SK-N-SH (cell line): ENCODE measurements at regions not wholly inside any gene's neighbourhood (a gene's known extent, or its start where the extent isn't known, plus 50 kb on each side); places are given as distances from the start of the nearest gene placed in this dataset.

Experiments
- CTCF ChIA-PET: fragments of 300-600, 350-600 bp; formaldehyde crosslinking; extraction: SDS; loops from one replicate; lab custom pipeline; 2021; lab: Yijun Ruan, JAX
- POLR2A ChIA-PET: fragments of 350-600 bp; sonication (Branson Sonifier 250); formaldehyde crosslinking; extraction: SDS; loops from one replicate; lab custom pipeline; 2020; ENCODE audit warnings: antibody characterized with exemption, inconsistent platforms; lab: Yijun Ruan, JAX
- DNase-seq: peaks from one replicate; pipeline ENCODE4 v3.0.0; 2012
- H2AFZ ChIP-seq: fragments of 200-600 bp; sonication (generic); 2 replicates; pipeline ENCODE4 v1.8.1; 2016; ENCODE audit warnings: antibody characterized with exemption, mild to moderate bottlenecking, low read depth
- H3F3A ChIP-seq: fragments of 200-600 bp; sonication (generic); replicated peaks from 2 replicates; pipeline ENCODE3; 2016; ENCODE audit warnings: antibody characterized with exemption, mild to moderate bottlenecking; ENCODE audit not compliant: insufficient read depth
- H3K27ac ChIP-seq, 2 experiments: fragments of 200-500 bp in 1 of 2; fragments of 200-600 bp in 1 of 2; sonication (Bioruptor generic) in 1 of 2; sonication (generic), shearing (Covaris generic) in 1 of 2; 2 replicates each; pipeline versions ENCODE4 v1.5.1 to v1.6.1; 2014 to 2016; ENCODE audit warnings: low read depth in 2 of 2, inconsistent platforms in 1 of 2, low read length in 1 of 2, mild to moderate bottlenecking in 1 of 2, mixed read lengths in 1 of 2
- H3K27me3 ChIP-seq: fragments of 200-600 bp; sonication (generic), shearing (Covaris generic); 2 replicates; pipeline ENCODE4 v1.6.1; 2016; ENCODE audit warnings: mixed run types; ENCODE audit not compliant: insufficient read depth
- H3K36me3 ChIP-seq, 2 experiments: fragments of 200-500 bp in 1 of 2; fragments of 200-600 bp in 1 of 2; sonication (Bioruptor generic) in 1 of 2; sonication (generic) in 1 of 2; replicated peaks in 1 of 2; 2 replicates each; pipeline versions ENCODE3 to v1.5.1; 2014 to 2016; ENCODE audit warnings: low read length in 1 of 2, mild to moderate bottlenecking in 1 of 2; ENCODE audit not compliant: insufficient read depth in 2 of 2, control insufficient read depth in 1 of 2
- H3K4me1 ChIP-seq, 2 experiments: fragments of 200-500 bp in 1 of 2; fragments of 200-600 bp in 1 of 2; sonication (Bioruptor generic) in 1 of 2; sonication (generic), shearing (Covaris generic) in 1 of 2; 2 replicates each; pipeline versions ENCODE4 v1.5.1 to v1.6.1; 2014 to 2016; ENCODE audit warnings: low read depth in 1 of 2, low read length in 1 of 2, mixed run types in 1 of 2; ENCODE audit not compliant: insufficient read depth in 2 of 2, control insufficient read depth in 1 of 2
- H3K4me2 ChIP-seq: fragments of 200-600 bp; sonication (generic), shearing (Covaris generic); 2 replicates; pipeline ENCODE4 v1.6.1; 2017; ENCODE audit warnings: mixed run types
- H3K4me3 ChIP-seq, 2 experiments: fragments of 200-500 bp in 1 of 2; fragments of 200-600 bp in 1 of 2; sonication (Bioruptor generic) in 1 of 2; sonication (generic), shearing (Covaris generic) in 1 of 2; 2 replicates each; pipeline versions ENCODE4 v1.5.1 to v1.8.1; 2014 to 2016; ENCODE audit warnings: low read depth in 2 of 2, inconsistent platforms in 1 of 2, low read length in 1 of 2, mild to moderate bottlenecking in 1 of 2, mixed read lengths in 1 of 2, moderate library complexity in 1 of 2
- H3K79me2 ChIP-seq: fragments of 200-600 bp; sonication (generic); 2 replicates; pipeline ENCODE4 v1.8.1; 2017; ENCODE audit warnings: mild to moderate bottlenecking; ENCODE audit not compliant: insufficient read depth
- H3K9ac ChIP-seq: fragments of 200-600 bp; sonication (generic); 2 replicates; pipeline ENCODE4 v1.6.1; 2017; ENCODE audit warnings: mixed run types
- H3K9me2 ChIP-seq: fragments of 200-600 bp; sonication (generic); 2 replicates; pipeline ENCODE4 v1.6.1; 2017; ENCODE audit warnings: mixed run types
- H3K9me3 ChIP-seq: fragments of 200-600 bp; sonication (generic); 2 replicates; pipeline ENCODE4 v1.6.1; 2017; ENCODE audit warnings: mixed run types, mild to moderate bottlenecking, moderate library complexity
- H4K20me1 ChIP-seq: fragments of 200-600 bp; sonication (generic); 2 replicates; pipeline ENCODE4 v1.6.1; 2017; ENCODE audit warnings: mild to moderate bottlenecking, mixed run types; ENCODE audit not compliant: insufficient read depth
- CHD2 ChIP-seq: fragments of 150-350 bp; IDR thresholded peaks from 2 replicates; pipeline ENCODE4 v1.6.1; 2018; ENCODE audit warnings: low read length; ENCODE audit not compliant: partially characterized antibody
- ELF1 ChIP-seq: IDR thresholded peaks from 2 replicates; pipeline ENCODE4 v1.4.0; 2012
- EP300 ChIP-seq, 2 experiments: IDR thresholded peaks; 2 replicates each; pipeline versions ENCODE4 v1.4.0 to v1.6.1; 2012; ENCODE audit warnings: borderline replicate concordance in 1 of 2, low read depth in 1 of 2, low read length in 1 of 2
- FOXM1 ChIP-seq: IDR thresholded peaks from 2 replicates; pipeline ENCODE4 v1.4.0; 2012; ENCODE audit warnings: low read depth, mild to moderate bottlenecking
- GABPA ChIP-seq: IDR thresholded peaks from 2 replicates; pipeline ENCODE4 v1.4.0; 2012; ENCODE audit warnings: low read depth, mild to moderate bottlenecking
- GATA2 ChIP-seq: sonication (generic); formaldehyde crosslinking; IDR thresholded peaks from 2 replicates; pipeline ENCODE4 v1.5.0; 2020; ENCODE audit warnings: mild to moderate bottlenecking, missing genetic modification reagents
- IRF3 ChIP-seq: fragments of 150-350 bp; IDR thresholded peaks from 2 replicates; pipeline ENCODE4 v1.6.1; 2016; ENCODE audit warnings: mild to moderate bottlenecking, low read depth, low read length
- JUND ChIP-seq: IDR thresholded peaks from 2 replicates; pipeline ENCODE4 v1.4.0; 2012
- MEF2A ChIP-seq: IDR thresholded peaks from 2 replicates; pipeline ENCODE4 v1.4.0; 2012; ENCODE audit warnings: low read depth, borderline replicate concordance
- MXI1 ChIP-seq: IDR thresholded peaks from 2 replicates; pipeline ENCODE4 v1.6.1; 2012; ENCODE audit warnings: mild to moderate bottlenecking, low read depth, low read length, improper control_type of control experiment
- NRF1 ChIP-seq: IDR thresholded peaks from 2 replicates; pipeline ENCODE4 v1.6.1; 2012; ENCODE audit warnings: low read depth, mild to moderate bottlenecking, low read length
- POLR2AphosphoS5 ChIP-seq: IDR thresholded peaks from 2 replicates; pipeline ENCODE4 v1.6.1; 2012; ENCODE audit warnings: low read depth, low read length
- RAD21 ChIP-seq: IDR thresholded peaks from 2 replicates; pipeline ENCODE4 v1.6.1; 2012; ENCODE audit warnings: mild to moderate bottlenecking, low read length
- TAF1 ChIP-seq: IDR thresholded peaks from 2 replicates; pipeline ENCODE4 v1.6.1; 2012; ENCODE audit warnings: low read depth, mild to moderate bottlenecking, low read length, moderate library complexity, borderline replicate concordance
- TCF12 ChIP-seq: IDR thresholded peaks from 2 replicates; pipeline ENCODE4 v1.4.0; 2012
- WGBS: methylation state at CpG from one replicate; pipeline ENCODE4 v1.1.6; 2017; ENCODE audit warnings: low lambda C conversion rate; 5-methylcytosine and 5-hydroxymethylcytosine counted together

- H3K27me3 ChIP-seq = no peaks in the 10 kb centered on the region
- CTCF ChIA-PET = interaction anchor here (0.6 to 1.8 kb wide), 7 partner anchors 10 to 362 kb away, joined by 3 to 17 read pairs (median 6); no protein-coding TSS in a partner anchor
- 73% methylated on average over 8 of the region's 8 CpGs for WGBS
- no peaks in the 10 kb centered on the region for H3K9me3 ChIP-seq
- H3K4me3 ChIP-seq = no peak overlapping the region
- TF ChIP-seq RAD21 = no peak
- TF ChIP-seq ELF1 = no peak
- no peak for TF ChIP-seq JUND
- no peak for TF ChIP-seq EP300 (IDR thresholded peaks at IDR 0.05; ENCODE audit: borderline replicate concordance in 1 of 2, low read depth in 1 of 2, low read length in 1 of 2)
- TF ChIP-seq MXI1 = no peak
- TF ChIP-seq IRF3 = no peak
- TF ChIP-seq CHD2 = no peak
- no peak for TF ChIP-seq FOXM1
- TF ChIP-seq TCF12 = no peak
- TF ChIP-seq, all 33 proteins: peak for 0
- H2AFZ ChIP-seq = no peak overlapping the region
- no peak overlapping the region for H3K9ac ChIP-seq
- no peak overlapping the region for H3K27ac ChIP-seq
- POLR2A ChIA-PET = no interaction called here
- no peaks in the 10 kb centered on the region for H3K79me2 ChIP-seq
- H3K4me1 ChIP-seq = peaks cover 0 to 8% of the 10 kb centered on the region in 2 experiments; a peak in 2 of 4 replicates
- H3K36me3 ChIP-seq = no peaks in the 10 kb centered on the region
- no peak for DNase-seq
- H4K20me1 ChIP-seq = no peaks in the 10 kb centered on the region
- H3K9me2 ChIP-seq = no peaks in the 10 kb centered on the region
- H3K4me2 ChIP-seq = no peak overlapping the region
- H3F3A ChIP-seq = no peaks in the 10 kb centered on the region
These were observed 234.8 kb downstream of the B3GLCT start for GRCh38 chr13:31434613-31435012.

- WGBS = 61% methylated on average over 4 of the region's 4 CpGs
- Histone ChIP-seq H3K9me3 (no peaks in the 10 kb centered on the region), H3K79me2 (no peaks in the 10 kb centered on the region), H3K36me3 (no peaks in the 10 kb centered on the region), H3K4me3 (no peak overlapping the region), H3K27me3 (no peaks in the 10 kb centered on the region), H3K9ac (no peak overlapping the region), H3K9me2 (no peaks in the 10 kb centered on the region), H4K20me1 (no peaks in the 10 kb centered on the region), H3K27ac (no peak overlapping the region), H3K4me2 (no peak overlapping the region), H3F3A (no peaks in the 10 kb centered on the region), H2AFZ (no peak overlapping the region), H3K4me1 (peaks cover 0 to 8% of the 10 kb centered on the region in 2 experiments; a peak in 2 of 4 replicates)
- ChIA-PET CTCF (interaction anchor here (0.7 to 1.8 kb wide), 4 partner anchors 11 to 309 kb away, joined by 3 to 10 read pairs (median 6); no protein-coding TSS in a partner anchor), POLR2A (no interaction called here)
- no peak for DNase-seq
- no peak for TF ChIP-seq MEF2A
- no peak for TF ChIP-seq TAF1
These were observed 235.8 kb downstream of the B3GLCT start for GRCh38 chr13:31435536-31435935.

- no peaks in the 10 kb centered on the region for H3K9me2 ChIP-seq
- CTCF ChIA-PET = interaction anchor here (1.6 to 2.9 kb wide), 4 partner anchors 12 to 305 kb away, joined by 5 to 11 read pairs (median 10); no protein-coding TSS in a partner anchor
- H3K79me2 ChIP-seq = no peaks in the 10 kb centered on the region
- peaks cover 0 to 8% of the 10 kb centered on the region in 2 experiments; a peak in 2 of 4 replicates for H3K4me1 ChIP-seq
- POLR2A ChIA-PET = no interaction called here
- no peak overlapping the region for H3K27ac ChIP-seq
- no peak overlapping the region for H3K4me3 ChIP-seq
- H3F3A ChIP-seq = no peaks in the 10 kb centered on the region
- no peak overlapping the region for H3K4me2 ChIP-seq
- 31% methylated on average over 5 of the region's 5 CpGs for whole genome bisulfite sequencing
- H3K9ac ChIP-seq = no peak overlapping the region
- no peak overlapping the region for H2AFZ ChIP-seq
- H4K20me1 ChIP-seq = no peaks in the 10 kb centered on the region
- no peak for TF ChIP-seq MEF2A
- no peak for TF ChIP-seq IRF3
- no peak for TF ChIP-seq NRF1
- no peak for TF ChIP-seq GATA2
- TF ChIP-seq GABPA = no peak
- no peak for TF ChIP-seq POLR2AphosphoS5
- no peaks in the 10 kb centered on the region for H3K9me3 ChIP-seq
- DNase-seq = no peak
- no peaks in the 10 kb centered on the region for H3K36me3 ChIP-seq
- H3K27me3 ChIP-seq = no peaks in the 10 kb centered on the region
These were observed 236.7 kb downstream of the B3GLCT start for GRCh38 chr13:31436478-31436877.
